CD14-positive monocyte (primary cell): ENCODE measurements at regions not wholly inside any gene's neighbourhood (a gene's known extent, or its start where the extent isn't known, plus 50 kb on each side); places are given as distances from the start of the nearest gene placed in this dataset.

Source experiments
- DNase-seq, 3 donors: peaks; one replicate each; pipeline ENCODE4 v3.0.0-alpha.2; 2011 to 2022
- H2AFZ ChIP-seq: 2 replicates; pipeline ENCODE4 v1.6.0; 2012; ENCODE audit warnings: mild to moderate bottlenecking, low read depth, low read length, inconsistent platforms; ENCODE audit not compliant: insufficient read depth, poor library complexity, severe bottlenecking
- H3K27ac ChIP-seq, 2 donors: 1 replicate in 1 of 2; 2 replicates in 1 of 2; pipeline ENCODE4 v1.5.1; 2012 to 2013; ENCODE audit warnings: low read length in 2 of 2, control low read depth in 1 of 2, inconsistent platforms in 1 of 2, low read depth in 1 of 2, mild to moderate bottlenecking in 1 of 2
- H3K27me3 ChIP-seq, 2 donors: one replicate each; pipeline versions ENCODE4 v1.6.0 to v1.6.1; 2011 to 2013; ENCODE audit warnings: low read length in 2 of 2; ENCODE audit not compliant: control insufficient read depth in 2 of 2, insufficient read depth in 2 of 2
- H3K36me3 ChIP-seq, 2 donors: replicated peaks in 1 of 2; 1 replicate in 1 of 2; 2 replicates in 1 of 2; pipeline versions ENCODE4 v1.5.1 to v1.6.1; 2012 to 2013; ENCODE audit warnings: low read length in 2 of 2, control low read depth in 1 of 2, inconsistent platforms in 1 of 2, mild to moderate bottlenecking in 1 of 2; ENCODE audit not compliant: insufficient read depth in 2 of 2, control insufficient read depth in 1 of 2
- H3K4me1 ChIP-seq, 2 donors: 1 replicate in 1 of 2; 2 replicates in 1 of 2; pipeline versions ENCODE4 v1.5.1 to v1.6.1; 2012 to 2013; ENCODE audit warnings: low read length in 2 of 2, control low read depth in 1 of 2, inconsistent platforms in 1 of 2, mild to moderate bottlenecking in 1 of 2, moderate library complexity in 1 of 2; ENCODE audit not compliant: insufficient read depth in 2 of 2, control insufficient read depth in 1 of 2
- H3K4me2 ChIP-seq: replicated peaks from 2 replicates; pipeline ENCODE3; 2012; ENCODE audit warnings: low read length, moderate library complexity, mild to moderate bottlenecking; ENCODE audit not compliant: poor library complexity, severe bottlenecking; ENCODE audit errors: extremely low read depth
- H3K4me3 ChIP-seq, 3 experiments: fragments of 200-600 bp in 1 of 3; sonication (generic) in 1 of 3; replicated peaks in 1 of 3; 1 replicate in 2 of 3; 2 replicates in 1 of 3; pipeline ENCODE4 v1.5.1; 2011 to 2013; ENCODE audit warnings: low read length in 3 of 3, mild to moderate bottlenecking in 3 of 3, control low read depth in 2 of 3, low read depth in 2 of 3, inconsistent platforms in 1 of 3, moderate library complexity in 1 of 3
- H3K79me2 ChIP-seq: 2 replicates; pipeline ENCODE4 v1.6.0; 2012; ENCODE audit warnings: mild to moderate bottlenecking, control low read depth, inconsistent platforms, low read length, moderate library complexity; ENCODE audit not compliant: insufficient read depth
- H3K9ac ChIP-seq: 2 replicates; pipeline ENCODE4 v1.6.0; 2017; ENCODE audit warnings: low read length, mild to moderate bottlenecking; ENCODE audit not compliant: insufficient read depth, poor library complexity, severe bottlenecking
- H3K9me3 ChIP-seq, 2 donors: replicated peaks in 1 of 2; 1 replicate in 1 of 2; 2 replicates in 1 of 2; pipeline versions ENCODE4 v1.5.1 to v1.6.1; 2012 to 2013; ENCODE audit warnings: low read length in 2 of 2, control low read depth in 1 of 2; ENCODE audit not compliant: control insufficient read depth in 1 of 2, insufficient read depth in 1 of 2
- H4K20me1 ChIP-seq: 2 replicates; pipeline ENCODE4 v1.6.0; 2012; ENCODE audit warnings: mild to moderate bottlenecking, low read length, control low read depth, moderate library complexity; ENCODE audit not compliant: insufficient read depth
- H3K27ac Mint-ChIP-seq, 7 donors: one replicate each; pipeline ENCODE4 v1.8.0; 2020; ENCODE audit warnings: mild to moderate bottlenecking in 7 of 7, mixed read lengths in 7 of 7, moderate library complexity in 6 of 7, inconsistent platforms in 2 of 7
- H3K27me3 Mint-ChIP-seq, 3 donors: one replicate each; pipeline ENCODE4 v1.8.0; 2021 to 2022; ENCODE audit warnings: low read depth in 3 of 3, mild to moderate bottlenecking in 3 of 3, mixed read lengths in 3 of 3, moderate library complexity in 3 of 3, inconsistent platforms in 1 of 3
- H3K36me3 Mint-ChIP-seq, 2 donors: one replicate each; pipeline ENCODE4 v1.8.0; 2020; ENCODE audit warnings: mixed read lengths in 2 of 2, inconsistent platforms in 1 of 2, mild to moderate bottlenecking in 1 of 2
- H3K4me1 Mint-ChIP-seq: one replicate; pipeline ENCODE4 v1.8.0; 2020; ENCODE audit warnings: mild to moderate bottlenecking, mixed read lengths
- H3K4me3 Mint-ChIP-seq, 2 donors: one replicate each; pipeline ENCODE4 v1.8.0; 2020; ENCODE audit warnings: mild to moderate bottlenecking in 2 of 2, mixed read lengths in 2 of 2, moderate library complexity in 1 of 2
- H3K9me3 Mint-ChIP-seq, 7 donors: one replicate each; pipeline ENCODE4 v1.8.0; 2020 to 2022; ENCODE audit warnings: mixed read lengths in 7 of 7, mild to moderate bottlenecking in 6 of 7, moderate library complexity in 6 of 7, inconsistent platforms in 2 of 7
- WGBS: methylation state at CpG from one replicate; pipeline ENCODE4 v1.1.5; 2013; ENCODE audit warnings: missing lambda C conversion rate; ENCODE audit not compliant: insufficient coverage; 5-methylcytosine and 5-hydroxymethylcytosine counted together
- intact Hi-C, 2 donors: fragments of 100-400 bp; cut with micrococcal nuclease; formaldehyde crosslinking; loops; one replicate each; pipeline versions ENCODE4 v1.15.0 to v1.15.1; 2023
- TF ChIP-seq, protein P1 (sequence below): fragments of 200-600 bp; IDR thresholded peaks from one replicate; pipeline ENCODE4 v1.8.0; 2022; ENCODE audit warnings: antibody characterized with exemption, mild to moderate bottlenecking

DNA sequence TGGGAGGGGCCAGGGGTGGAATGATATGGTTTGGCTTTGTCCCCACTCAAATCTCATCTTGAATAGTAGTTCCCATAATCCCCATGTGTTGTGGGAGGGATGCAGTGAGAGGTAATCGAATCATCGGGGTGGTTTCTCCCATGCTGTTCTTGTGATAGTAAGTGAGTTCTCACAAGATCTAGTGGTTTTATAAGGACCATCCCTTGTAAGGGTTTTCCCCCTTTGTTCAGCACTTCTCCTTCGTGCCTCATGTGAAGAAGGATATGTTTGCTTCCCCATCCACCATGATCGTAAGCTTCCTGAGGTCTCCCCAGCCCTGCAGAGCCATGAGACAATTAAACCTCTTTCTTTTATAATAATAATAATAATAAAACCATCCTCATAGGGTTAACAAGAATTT is 53.4 kb upstream of the PRNP start:
- WGBS: no CpG with 5 or more reads among the region's 4 CpGs
- H3K27me3 Mint-ChIP-seq: peaks cover 0 to 7% (median 4%) of the 10 kb centered on the region in 3 donors
- H3K9me3 Mint-ChIP-seq: peaks cover 2 to 20% (median 12%) of the 10 kb centered on the region in 7 donors
- H3K4me2 ChIP-seq: no peak overlapping the region
- peak overlapping the region in 6 of 7 donors; percentile 48 to 81 (median 74) for H3K27ac Mint-ChIP-seq
- intact Hi-C loops: loop anchor here in 1 of 2 donors (5.0 kb wide), 1 partner anchor 34 kb away; no protein-coding TSS in a partner anchor
- no peak overlapping the region for H3K4me3 Mint-ChIP-seq
- H3K9ac ChIP-seq: no peak overlapping the region
- H3K9me3 ChIP-seq: peaks cover 0 to 8% of the 10 kb centered on the region in 2 donors
- H3K79me2 ChIP-seq: no peaks in the 10 kb centered on the region
- H3K36me3 ChIP-seq: no peaks in the 10 kb centered on the region
- TF ChIP-seq, protein P1, sequence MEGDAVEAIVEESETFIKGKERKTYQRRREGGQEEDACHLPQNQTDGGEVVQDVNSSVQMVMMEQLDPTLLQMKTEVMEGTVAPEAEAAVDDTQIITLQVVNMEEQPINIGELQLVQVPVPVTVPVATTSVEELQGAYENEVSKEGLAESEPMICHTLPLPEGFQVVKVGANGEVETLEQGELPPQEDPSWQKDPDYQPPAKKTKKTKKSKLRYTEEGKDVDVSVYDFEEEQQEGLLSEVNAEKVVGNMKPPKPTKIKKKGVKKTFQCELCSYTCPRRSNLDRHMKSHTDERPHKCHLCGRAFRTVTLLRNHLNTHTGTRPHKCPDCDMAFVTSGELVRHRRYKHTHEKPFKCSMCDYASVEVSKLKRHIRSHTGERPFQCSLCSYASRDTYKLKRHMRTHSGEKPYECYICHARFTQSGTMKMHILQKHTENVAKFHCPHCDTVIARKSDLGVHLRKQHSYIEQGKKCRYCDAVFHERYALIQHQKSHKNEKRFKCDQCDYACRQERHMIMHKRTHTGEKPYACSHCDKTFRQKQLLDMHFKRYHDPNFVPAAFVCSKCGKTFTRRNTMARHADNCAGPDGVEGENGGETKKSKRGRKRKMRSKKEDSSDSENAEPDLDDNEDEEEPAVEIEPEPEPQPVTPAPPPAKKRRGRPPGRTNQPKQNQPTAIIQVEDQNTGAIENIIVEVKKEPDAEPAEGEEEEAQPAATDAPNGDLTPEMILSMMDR: no peak
- H2AFZ ChIP-seq: no peak overlapping the region
- H3K4me1 Mint-ChIP-seq: peaks cover 13% of the 10 kb centered on the region
- peaks cover 30 to 31% of the 10 kb centered on the region in 2 donors for H3K4me1 ChIP-seq
- DNase-seq: peak; percentile 63 to 76 (median 64)
- no peak overlapping the region for H3K4me3 ChIP-seq
- peak overlapping the region in 1 of 2 donors; percentile 77 for H3K27ac ChIP-seq
- H4K20me1 ChIP-seq: no peaks in the 10 kb centered on the region
- H3K36me3 Mint-ChIP-seq: no peaks in the 10 kb centered on the region
- no peaks in the 10 kb centered on the region for H3K27me3 ChIP-seq

DNA sequence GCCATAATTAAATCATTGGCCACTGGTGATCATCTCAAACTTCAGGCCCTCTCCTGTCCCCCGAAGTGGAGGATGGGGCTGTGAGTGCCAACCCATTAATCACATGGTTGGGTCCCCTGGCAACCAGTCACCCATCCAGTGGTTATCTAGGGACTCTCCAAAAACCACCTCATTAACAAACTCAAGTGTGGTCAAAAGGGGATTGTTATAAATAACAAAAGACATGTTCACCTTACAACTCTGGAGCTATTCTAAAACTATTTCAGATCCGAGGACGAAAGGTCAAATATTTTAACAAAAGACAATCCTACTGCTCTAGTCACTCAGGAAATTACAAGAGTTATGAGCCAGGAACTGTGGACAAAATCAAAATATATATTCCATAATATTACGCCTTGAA is 60.0 kb upstream of the PRNP start:
- peaks cover 10 to 29% (median 25%) of the 10 kb centered on the region in 7 donors for H3K9me3 Mint-ChIP-seq

More for the DNA sequence above, 60.0 kb upstream of the PRNP start:
- Histone ChIP-seq H3K9ac (no peak overlapping the region), H3K27ac (no peak overlapping the region), H3K36me3 (no peaks in the 10 kb centered on the region), H3K4me1 (no peaks in the 10 kb centered on the region), H3K9me3 (peaks cover 4 to 13% of the 10 kb centered on the region in 2 donors), H3K27me3 (no peaks in the 10 kb centered on the region), H2AFZ (no peak overlapping the region), H3K4me3 (no peak overlapping the region), H4K20me1 (no peaks in the 10 kb centered on the region), H3K4me2 (no peak overlapping the region), H3K79me2 (no peaks in the 10 kb centered on the region)
- H3K27me3 Mint-ChIP-seq: peaks cover 3 to 9% (median 3%) of the 10 kb centered on the region in 3 donors
- no peak overlapping the region for H3K4me3 Mint-ChIP-seq
- intact Hi-C loops: no loop called here
- TF ChIP-seq, protein P1: no peak
- no CpG with 5 or more reads among the region's 4 CpGs for WGBS
- H3K27ac Mint-ChIP-seq: no peak overlapping the region
- DNase-seq: no peak
- H3K4me1 Mint-ChIP-seq: peaks cover 5% of the 10 kb centered on the region
- H3K36me3 Mint-ChIP-seq: peaks cover 2 to 3% of the 10 kb centered on the region in 2 donors
